ENCODE measurements at regions not wholly inside any gene's neighbourhood (a gene's known extent, or its start where the extent isn't known, plus 50 kb on each side); places are given as distances from the start of the nearest gene placed in this dataset.

GRCh38 chr5:23330726-23331125 is 176.7 kb upstream of the PRDM9 start:
- no peak for TF ChIP-seq JUND (IDR thresholded peaks at IDR 0.05; ENCODE audit: low read depth)
- no peak for DNase-seq (ENCODE audit: low read depth in 1 of 2, low spot score in 1 of 2)
- in situ Hi-C loops (cut with HindIII; ENCODE audit: low pct_unique_long_range_greater_than_20kb, low sequenced_read_pairs), result no loop called here

- in situ Hi-C loops (cut with HindIII; ENCODE audit: low pct_unique_long_range_greater_than_20kb, low sequenced_read_pairs), result no loop called here
- no peak for DNase-seq (ENCODE audit: low read depth in 1 of 2, low spot score in 1 of 2)
- TF ChIP-seq JUND (IDR thresholded peaks at IDR 0.05; ENCODE audit: low read depth), result no peak
Observed at GRCh38 chr5:23319901-23320300, 187.5 kb upstream of the PRDM9 start.

- in situ Hi-C loops (cut with HindIII; ENCODE audit: low pct_unique_long_range_greater_than_20kb, low sequenced_read_pairs), result no loop called here
- peak in 1 of 2 experiments; percentile 44 for DNase-seq (ENCODE audit: low read depth in 1 of 2, low spot score in 1 of 2)
- no peak for TF ChIP-seq JUND (IDR thresholded peaks at IDR 0.05; ENCODE audit: low read depth)
Observed at GRCh38 chr5:23318960-23319359, 188.4 kb upstream of the PRDM9 start.

- no peak for TF ChIP-seq JUND (IDR thresholded peaks at IDR 0.05; ENCODE audit: low read depth)
- DNase-seq (ENCODE audit: low read depth in 1 of 2, low spot score in 1 of 2), result no peak
- in situ Hi-C loops (cut with HindIII; ENCODE audit: low pct_unique_long_range_greater_than_20kb, low sequenced_read_pairs), result no loop called here
Observed at GRCh38 chr5:23318166-23318565, 189.2 kb upstream of the PRDM9 start.

GRCh38 chr5:23316060-23316591 is 191.3 kb upstream of the PRDM9 start:
- DNase-seq (ENCODE audit: low read depth in 1 of 2, low spot score in 1 of 2), result no peak
- no peak for TF ChIP-seq JUND (IDR thresholded peaks at IDR 0.05; ENCODE audit: low read depth)
- in situ Hi-C loops (cut with HindIII; ENCODE audit: low pct_unique_long_range_greater_than_20kb, low sequenced_read_pairs), result no loop called here

GRCh38 chr5:23314827-23315226 is 192.6 kb upstream of the PRDM9 start:
- in situ Hi-C loops (cut with HindIII; ENCODE audit: low pct_unique_long_range_greater_than_20kb, low sequenced_read_pairs), result no loop called here
- DNase-seq (ENCODE audit: low read depth in 1 of 2, low spot score in 1 of 2), result no peak
- TF ChIP-seq JUND (IDR thresholded peaks at IDR 0.05; ENCODE audit: low read depth), result no peak

- DNase-seq (ENCODE audit: low read depth in 1 of 2, low spot score in 1 of 2), result no peak
- in situ Hi-C loops (cut with HindIII; ENCODE audit: low pct_unique_long_range_greater_than_20kb, low sequenced_read_pairs), result no loop called here
- TF ChIP-seq JUND (IDR thresholded peaks at IDR 0.05; ENCODE audit: low read depth), result no peak
Observed at GRCh38 chr5:23305055-23305454, 202.4 kb upstream of the PRDM9 start.

GRCh38 chr5:23303836-23304235 is 203.6 kb upstream of the PRDM9 start:
- no peak for DNase-seq (ENCODE audit: low read depth in 1 of 2, low spot score in 1 of 2)
- no peak for TF ChIP-seq JUND (IDR thresholded peaks at IDR 0.05; ENCODE audit: low read depth)
- in situ Hi-C loops (cut with HindIII; ENCODE audit: low pct_unique_long_range_greater_than_20kb, low sequenced_read_pairs), result no loop called here

DNA sequence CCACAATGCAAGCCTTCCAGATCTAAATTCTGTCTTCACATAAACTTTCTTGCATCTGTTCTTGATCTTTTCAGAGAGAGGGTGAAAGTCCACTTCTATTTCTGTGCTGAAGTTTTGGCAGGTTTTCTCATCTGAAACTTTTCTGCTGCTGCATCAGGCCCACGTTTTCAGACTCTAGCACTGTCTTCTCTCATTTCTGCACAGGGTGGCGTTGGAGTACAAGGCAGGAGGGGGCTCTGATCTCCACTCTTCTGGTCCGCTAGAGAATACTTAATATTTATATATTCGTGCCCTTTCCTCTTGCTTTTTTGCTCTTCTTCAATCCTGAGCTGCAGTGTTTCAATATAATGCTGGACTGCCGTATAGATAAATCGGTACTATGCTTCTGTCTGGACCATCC is 204.0 kb upstream of the PRDM9 start:
- in situ Hi-C loops (cut with HindIII; ENCODE audit: low pct_unique_long_range_greater_than_20kb, low sequenced_read_pairs), result no loop called here
- DNase-seq (ENCODE audit: low read depth in 1 of 2, low spot score in 1 of 2), result peak in 1 of 2 experiments; percentile 48
- no peak for TF ChIP-seq JUND (IDR thresholded peaks at IDR 0.05; ENCODE audit: low read depth)

- in situ Hi-C loops (cut with HindIII; ENCODE audit: low pct_unique_long_range_greater_than_20kb, low sequenced_read_pairs), result no loop called here
- no peak for TF ChIP-seq JUND (IDR thresholded peaks at IDR 0.05; ENCODE audit: low read depth)
- peak in 1 of 2 experiments; percentile 11 for DNase-seq (ENCODE audit: low read depth in 1 of 2, low spot score in 1 of 2)
Observed at GRCh38 chr5:23302438-23302837, 205.0 kb upstream of the PRDM9 start.

DNA sequence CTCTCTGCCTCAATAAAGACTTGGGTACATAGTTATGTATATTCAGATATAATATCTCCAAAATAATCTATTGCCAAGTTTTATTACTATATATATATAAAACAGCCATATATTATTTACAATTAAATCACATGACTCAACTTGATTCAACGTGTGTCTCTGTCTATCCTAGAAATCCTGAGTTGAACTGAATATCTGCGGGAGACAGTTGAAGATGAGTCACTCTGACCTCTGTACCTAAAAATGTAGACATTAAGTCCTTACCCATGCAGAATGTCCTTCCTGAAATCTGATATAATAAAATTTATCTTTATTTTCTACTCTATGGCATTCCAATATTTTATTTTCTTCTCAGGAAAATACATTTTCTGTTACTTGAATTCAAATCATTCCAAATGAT is 218.2 kb upstream of the PRDM9 start:
- in situ Hi-C loops (cut with HindIII; ENCODE audit: low pct_unique_long_range_greater_than_20kb, low sequenced_read_pairs), result no loop called here
- TF ChIP-seq JUND (IDR thresholded peaks at IDR 0.05; ENCODE audit: low read depth), result no peak
- no peak for DNase-seq (ENCODE audit: low read depth in 1 of 2, low spot score in 1 of 2)

DNA sequence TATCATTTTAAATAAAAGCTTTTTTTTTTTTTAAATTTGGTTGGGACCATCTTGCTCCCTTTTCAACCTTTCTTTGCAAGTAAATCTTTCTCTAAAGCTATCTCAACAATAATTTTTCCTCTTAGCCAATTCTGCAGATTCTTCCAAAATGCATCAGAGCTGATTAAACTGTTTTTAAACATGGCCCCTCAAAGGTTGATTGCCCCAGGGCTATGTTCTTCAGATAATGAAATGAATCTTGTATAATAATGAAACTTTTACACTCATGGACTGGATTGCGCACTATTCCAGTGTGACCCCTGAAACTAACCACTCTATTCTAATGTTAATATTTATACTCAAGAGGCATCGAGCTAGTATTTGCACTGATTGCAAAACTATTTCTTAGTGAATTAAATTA is 222.8 kb upstream of the PRDM9 start:
- TF ChIP-seq JUND (IDR thresholded peaks at IDR 0.05; ENCODE audit: low read depth), result no peak
- DNase-seq (ENCODE audit: low read depth in 1 of 2, low spot score in 1 of 2), result no peak
- in situ Hi-C loops (cut with HindIII; ENCODE audit: low pct_unique_long_range_greater_than_20kb, low sequenced_read_pairs), result no loop called here

GRCh38 chr5:23274171-23274570 is 233.2 kb upstream of the PRDM9 start:
- in situ Hi-C loops (cut with HindIII; ENCODE audit: low pct_unique_long_range_greater_than_20kb, low sequenced_read_pairs), result no loop called here
- TF ChIP-seq JUND (IDR thresholded peaks at IDR 0.05; ENCODE audit: low read depth), result no peak
- DNase-seq (ENCODE audit: low read depth in 1 of 2, low spot score in 1 of 2), result no peak

- in situ Hi-C loops (cut with HindIII; ENCODE audit: low pct_unique_long_range_greater_than_20kb, low sequenced_read_pairs), result no loop called here
- no peak for TF ChIP-seq JUND (IDR thresholded peaks at IDR 0.05; ENCODE audit: low read depth)
- no peak for DNase-seq (ENCODE audit: low read depth in 1 of 2, low spot score in 1 of 2)
Observed at GRCh38 chr5:23269981-23270380, 237.4 kb upstream of the PRDM9 start.
